WTC11 (cell line): ENCODE measurements at regions not wholly inside any gene's neighbourhood (a gene's known extent, or its start where the extent isn't known, plus 50 kb on each side); places are given as distances from the start of the nearest gene placed in this dataset.

Experiments
- ATAC-seq: fragments of 200-7000 bp; cut with Tn5 transposase; 2 replicates; pipeline ENCODE4 v1.10.0; 2021; ENCODE audit warnings: mild to moderate bottlenecking, moderate library complexity
- CTCF ChIA-PET: fragments of 300-600 bp; sonication (Branson Sonifier 250); formaldehyde crosslinking; loops from one replicate; lab custom pipeline; 2021; ENCODE audit warnings: antibody characterized with exemption; lab: Charles Lee
- POLR2A ChIA-PET: fragments of 350-600 bp; sonication (Branson Sonifier 250); formaldehyde crosslinking; loops from one replicate; lab custom pipeline; 2021; ENCODE audit warnings: antibody characterized with exemption; lab: Charles Lee
- DNase-seq: peaks from one replicate; pipeline ENCODE4 v3.0.0; 2021; ENCODE audit warnings: low spot score
- H3K27ac Mint-ChIP-seq: 2 replicates; pipeline ENCODE4 v1.8.0; 2021; ENCODE audit warnings: mixed read lengths
- H3K27me3 Mint-ChIP-seq: 2 replicates; pipeline ENCODE4 v1.8.0; 2021; ENCODE audit warnings: low read depth, mild to moderate bottlenecking, moderate library complexity, mixed read lengths
- H3K36me3 Mint-ChIP-seq: 2 replicates; pipeline ENCODE4 v1.8.0; 2021; ENCODE audit warnings: mixed read lengths
- H3K4me1 Mint-ChIP-seq: 2 replicates; pipeline ENCODE4 v1.8.0; 2022; ENCODE audit warnings: mixed read lengths
- H3K4me3 Mint-ChIP-seq: 2 replicates; pipeline ENCODE4 v1.8.0; 2021; ENCODE audit warnings: mild to moderate bottlenecking, moderate library complexity, mixed read lengths
- H3K9me3 Mint-ChIP-seq: 2 replicates; pipeline ENCODE4 v1.8.0; 2021; ENCODE audit warnings: mixed read lengths
- ATF1 ChIP-seq: sonication (generic); formaldehyde crosslinking; IDR thresholded peaks from 2 replicates; pipeline ENCODE4 v1.8.1; 2023; ENCODE audit warnings: mild to moderate bottlenecking, moderate library complexity, missing genetic modification reagents
- CREB1 ChIP-seq: sonication (generic); formaldehyde crosslinking; IDR thresholded peaks from 2 replicates; pipeline ENCODE4 v1.8.0; 2023; ENCODE audit warnings: mild to moderate bottlenecking, missing genetic modification reagents
- ESRRA ChIP-seq: sonication (generic); formaldehyde crosslinking; IDR thresholded peaks from 2 replicates; pipeline ENCODE4 v1.8.1; 2022; ENCODE audit warnings: mild to moderate bottlenecking, missing genetic modification reagents, borderline replicate concordance
- FOXK1 ChIP-seq: sonication (generic); formaldehyde crosslinking; IDR thresholded peaks from 2 replicates; pipeline ENCODE4 v1.8.0; 2022; ENCODE audit warnings: mild to moderate bottlenecking, moderate library complexity, missing genetic modification reagents
- IRF2 ChIP-seq: sonication (generic); formaldehyde crosslinking; IDR thresholded peaks from 2 replicates; pipeline ENCODE4 v1.8.0; 2022; ENCODE audit warnings: low read depth, missing genetic modification reagents, borderline replicate concordance
- JAZF1 ChIP-seq: fragments of 250-450 bp; sonication (Bioruptor Pico); IDR thresholded peaks from 2 replicates; pipeline ENCODE4 v1.9.0; 2021; ENCODE audit warnings: moderate library complexity, mild to moderate bottlenecking, inconsistent platforms
- NR1H2 ChIP-seq: sonication (generic); formaldehyde crosslinking; IDR thresholded peaks from 2 replicates; pipeline ENCODE4 v1.9.0; 2021; ENCODE audit warnings: mild to moderate bottlenecking, moderate library complexity, missing genetic modification reagents
- NR2C2 ChIP-seq: sonication (generic); formaldehyde crosslinking; IDR thresholded peaks from 2 replicates; pipeline ENCODE4 v1.8.0; 2022; ENCODE audit warnings: mild to moderate bottlenecking, missing genetic modification reagents
- NR3C1 ChIP-seq: sonication (generic); formaldehyde crosslinking; conservative IDR thresholded peaks from 2 replicates; pipeline ENCODE4 v1.8.1; 2023; ENCODE audit warnings: low read depth, mild to moderate bottlenecking, missing genetic modification reagents
- PREB ChIP-seq: sonication (generic); formaldehyde crosslinking; IDR thresholded peaks from 2 replicates; pipeline ENCODE4 v1.8.1; 2022; ENCODE audit warnings: mild to moderate bottlenecking, missing genetic modification reagents, moderate library complexity, borderline replicate concordance
- PRRX2 ChIP-seq: fragments of 250-450 bp; sonication (Bioruptor Pico); IDR thresholded peaks from 2 replicates; pipeline ENCODE4 v1.8.0; 2021; ENCODE audit warnings: mild to moderate bottlenecking
- SP1 ChIP-seq: sonication (generic); formaldehyde crosslinking; conservative IDR thresholded peaks from 2 replicates; pipeline ENCODE4 v1.8.1; 2022; ENCODE audit warnings: missing genetic modification reagents
- ZMAT4 ChIP-seq: fragments of 250-450 bp; sonication (Bioruptor Pico); IDR thresholded peaks from 2 replicates; pipeline ENCODE4 v1.9.0; 2021; ENCODE audit warnings: mild to moderate bottlenecking
- ZNF138 ChIP-seq: sonication (generic); formaldehyde crosslinking; conservative IDR thresholded peaks from 2 replicates; pipeline ENCODE4 v1.8.1; 2022; ENCODE audit warnings: mild to moderate bottlenecking, moderate library complexity, missing genetic modification reagents
- ZNF263 ChIP-seq: sonication (generic); formaldehyde crosslinking; IDR thresholded peaks from 2 replicates; pipeline ENCODE4 v1.8.1; 2022; ENCODE audit warnings: low read depth, mild to moderate bottlenecking, moderate library complexity, missing genetic modification reagents
- ZNF317 ChIP-seq: sonication (generic); formaldehyde crosslinking; IDR thresholded peaks from 2 replicates; pipeline ENCODE4 v1.8.1; 2023; ENCODE audit warnings: low read depth, mild to moderate bottlenecking, moderate library complexity, missing genetic modification reagents, borderline replicate concordance
- ZNF396 ChIP-seq: fragments of 250-450 bp; sonication (Bioruptor Pico); IDR thresholded peaks from 2 replicates; pipeline ENCODE4 v1.8.0; 2021; ENCODE audit warnings: mild to moderate bottlenecking, moderate library complexity, borderline replicate concordance
- ZNF423 ChIP-seq: fragments of 250-450 bp; sonication (Bioruptor Pico); IDR thresholded peaks from 2 replicates; pipeline ENCODE4 v2.1.2; 2022; ENCODE audit warnings: mild to moderate bottlenecking, moderate library complexity
- ZNF532 ChIP-seq: fragments of 250-450 bp; sonication (Bioruptor Pico); IDR thresholded peaks from 2 replicates; pipeline ENCODE4 v1.9.0; 2021; ENCODE audit warnings: mild to moderate bottlenecking, borderline replicate concordance
- TF ChIP-seq, protein P1 (sequence below): fragments of 200-600 bp; IDR thresholded peaks from 2 replicates; pipeline ENCODE4 v1.8.0; 2022; ENCODE audit warnings: antibody characterized with exemption
- TF ChIP-seq, protein P2 (sequence below): sonication (generic); formaldehyde crosslinking; IDR thresholded peaks from 2 replicates; pipeline ENCODE4 v1.8.0; 2022; ENCODE audit warnings: mild to moderate bottlenecking, missing genetic modification reagents
- TF ChIP-seq, protein P3 (sequence below): sonication (generic); formaldehyde crosslinking; IDR thresholded peaks from 2 replicates; pipeline ENCODE4 v1.8.0; 2022; ENCODE audit warnings: mild to moderate bottlenecking, missing genetic modification reagents
- TF ChIP-seq, protein P4 (sequence below): sonication (generic); formaldehyde crosslinking; IDR thresholded peaks from 2 replicates; pipeline ENCODE4 v1.8.1; 2022; ENCODE audit warnings: missing genetic modification reagents, borderline replicate concordance

DNA sequence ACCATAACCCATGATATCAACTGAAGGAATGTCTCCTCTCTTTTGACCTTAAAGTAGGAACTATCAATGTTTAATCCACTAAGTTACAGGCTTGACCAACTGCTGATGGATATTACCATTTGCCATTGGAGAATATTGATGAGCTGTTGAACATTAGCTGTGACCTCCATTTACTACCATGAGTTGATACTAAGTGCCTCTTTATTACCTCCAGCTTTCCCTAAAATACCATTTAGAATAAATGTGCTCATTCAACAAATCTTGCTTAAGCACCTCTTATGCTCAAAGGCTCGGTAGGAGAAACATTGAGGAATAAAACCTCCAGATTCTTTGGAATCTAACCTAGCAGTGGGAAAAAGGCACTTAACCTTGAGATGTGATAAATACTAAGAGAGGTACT lies 81.2 kb downstream of the FAM124B start (continued):
- no peak for TF ChIP-seq NR3C1 (CRISPR knock-in tag)
- no peak for TF ChIP-seq PRRX2 (CRISPR knock-in tag)
- TF ChIP-seq, protein P1, sequence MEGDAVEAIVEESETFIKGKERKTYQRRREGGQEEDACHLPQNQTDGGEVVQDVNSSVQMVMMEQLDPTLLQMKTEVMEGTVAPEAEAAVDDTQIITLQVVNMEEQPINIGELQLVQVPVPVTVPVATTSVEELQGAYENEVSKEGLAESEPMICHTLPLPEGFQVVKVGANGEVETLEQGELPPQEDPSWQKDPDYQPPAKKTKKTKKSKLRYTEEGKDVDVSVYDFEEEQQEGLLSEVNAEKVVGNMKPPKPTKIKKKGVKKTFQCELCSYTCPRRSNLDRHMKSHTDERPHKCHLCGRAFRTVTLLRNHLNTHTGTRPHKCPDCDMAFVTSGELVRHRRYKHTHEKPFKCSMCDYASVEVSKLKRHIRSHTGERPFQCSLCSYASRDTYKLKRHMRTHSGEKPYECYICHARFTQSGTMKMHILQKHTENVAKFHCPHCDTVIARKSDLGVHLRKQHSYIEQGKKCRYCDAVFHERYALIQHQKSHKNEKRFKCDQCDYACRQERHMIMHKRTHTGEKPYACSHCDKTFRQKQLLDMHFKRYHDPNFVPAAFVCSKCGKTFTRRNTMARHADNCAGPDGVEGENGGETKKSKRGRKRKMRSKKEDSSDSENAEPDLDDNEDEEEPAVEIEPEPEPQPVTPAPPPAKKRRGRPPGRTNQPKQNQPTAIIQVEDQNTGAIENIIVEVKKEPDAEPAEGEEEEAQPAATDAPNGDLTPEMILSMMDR = no peak
- TF ChIP-seq NR2C2 (CRISPR knock-in tag) = no peak
- TF ChIP-seq PREB (CRISPR knock-in tag) = no peak
- no peak for TF ChIP-seq ZNF317
- TF ChIP-seq ZMAT4 (CRISPR knock-in tag) = no peak
- no peak for TF ChIP-seq ZNF396 (CRISPR knock-in tag)
- no peak for TF ChIP-seq IRF2 (CRISPR knock-in tag)

- ChIA-PET POLR2A (no interaction called here), CTCF (no interaction called here)
- DNase-seq (no peak), ATAC-seq (no peak)
- Mint-ChIP-seq H3K27ac (no peak overlapping the region), H3K36me3 (no peaks in the 10 kb centered on the region), H3K4me1 (peaks cover 23% of the 10 kb centered on the region), H3K9me3 (peaks cover 5% of the 10 kb centered on the region; the same call in 1 of the 2 replicates), H3K4me3 (no peak overlapping the region), H3K27me3 (no peaks in the 10 kb centered on the region; the same call in 1 of the 2 replicates)
- TF ChIP-seq SP1 (CRISPR knock-in tag) (no peak), FOXK1 (CRISPR knock-in tag) (no peak), IRF2 (CRISPR knock-in tag) (no peak), JAZF1 (CRISPR knock-in tag) (no peak), ATF1 (no peak), CREB1 (CRISPR knock-in tag) (no peak), ZNF138 (no peak), NR1H2 (CRISPR knock-in tag) (no peak), NR3C1 (CRISPR knock-in tag) (no peak), ZNF263 (CRISPR knock-in tag) (no peak), ZNF532 (CRISPR knock-in tag) (no peak), ESRRA (CRISPR knock-in tag) (no peak), ZNF423 (CRISPR knock-in tag) (no peak)
- TF ChIP-seq, protein P2, sequence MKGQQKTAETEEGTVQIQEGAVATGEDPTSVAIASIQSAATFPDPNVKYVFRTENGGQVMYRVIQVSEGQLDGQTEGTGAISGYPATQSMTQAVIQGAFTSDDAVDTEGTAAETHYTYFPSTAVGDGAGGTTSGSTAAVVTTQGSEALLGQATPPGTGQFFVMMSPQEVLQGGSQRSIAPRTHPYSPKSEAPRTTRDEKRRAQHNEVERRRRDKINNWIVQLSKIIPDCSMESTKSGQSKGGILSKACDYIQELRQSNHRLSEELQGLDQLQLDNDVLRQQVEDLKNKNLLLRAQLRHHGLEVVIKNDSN (CRISPR knock-in tag) = no peak
- TF ChIP-seq, protein P3, sequence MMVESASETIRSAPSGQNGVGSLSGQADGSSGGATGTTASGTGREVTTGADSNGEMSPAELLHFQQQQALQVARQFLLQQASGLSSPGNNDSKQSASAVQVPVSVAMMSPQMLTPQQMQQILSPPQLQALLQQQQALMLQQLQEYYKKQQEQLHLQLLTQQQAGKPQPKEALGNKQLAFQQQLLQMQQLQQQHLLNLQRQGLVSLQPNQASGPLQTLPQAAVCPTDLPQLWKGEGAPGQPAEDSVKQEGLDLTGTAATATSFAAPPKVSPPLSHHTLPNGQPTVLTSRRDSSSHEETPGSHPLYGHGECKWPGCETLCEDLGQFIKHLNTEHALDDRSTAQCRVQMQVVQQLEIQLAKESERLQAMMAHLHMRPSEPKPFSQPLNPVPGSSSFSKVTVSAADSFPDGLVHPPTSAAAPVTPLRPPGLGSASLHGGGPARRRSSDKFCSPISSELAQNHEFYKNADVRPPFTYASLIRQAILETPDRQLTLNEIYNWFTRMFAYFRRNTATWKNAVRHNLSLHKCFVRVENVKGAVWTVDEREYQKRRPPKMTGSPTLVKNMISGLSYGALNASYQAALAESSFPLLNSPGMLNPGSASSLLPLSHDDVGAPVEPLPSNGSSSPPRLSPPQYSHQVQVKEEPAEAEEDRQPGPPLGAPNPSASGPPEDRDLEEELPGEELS (CRISPR knock-in tag) = no peak
- TF ChIP-seq, protein P1 = no peak
- TF ChIP-seq, protein P4, sequence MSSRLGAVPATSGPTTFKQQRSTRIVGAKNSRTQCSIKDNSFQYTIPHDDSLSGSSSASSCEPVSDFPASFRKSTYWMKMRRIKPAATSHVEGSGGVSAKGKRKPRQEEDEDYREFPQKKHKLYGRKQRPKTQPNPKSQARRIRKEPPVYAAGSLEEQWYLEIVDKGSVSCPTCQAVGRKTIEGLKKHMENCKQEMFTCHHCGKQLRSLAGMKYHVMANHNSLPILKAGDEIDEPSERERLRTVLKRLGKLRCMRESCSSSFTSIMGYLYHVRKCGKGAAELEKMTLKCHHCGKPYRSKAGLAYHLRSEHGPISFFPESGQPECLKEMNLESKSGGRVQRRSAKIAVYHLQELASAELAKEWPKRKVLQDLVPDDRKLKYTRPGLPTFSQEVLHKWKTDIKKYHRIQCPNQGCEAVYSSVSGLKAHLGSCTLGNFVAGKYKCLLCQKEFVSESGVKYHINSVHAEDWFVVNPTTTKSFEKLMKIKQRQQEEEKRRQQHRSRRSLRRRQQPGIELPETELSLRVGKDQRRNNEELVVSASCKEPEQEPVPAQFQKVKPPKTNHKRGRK = no peak
These were observed 82.2 kb downstream of the FAM124B start for GRCh38 chr2:224319750-224320149.
